Esophagus muscularis mucosa (tissue), 4 donors: ENCODE measurements at regions not wholly inside any gene's neighbourhood (a gene's known extent, or its start where the extent isn't known, plus 50 kb on each side); places are given as distances from the start of the nearest gene placed in this dataset.

Experiments used
- CTCF ChIP-seq, 3 experiments: fragments of 200-600 bp in 2 of 3; fragments of 450-650 bp in 1 of 3; sonication (generic) in 2 of 3; IDR thresholded peaks; one replicate each; pipeline ENCODE4 v1.5.1; 2017 to 2019; ENCODE audit warnings: antibody characterized with exemption in 3 of 3, mild to moderate bottlenecking in 2 of 3, moderate library complexity in 1 of 3
- EP300 ChIP-seq: sonication (generic); formaldehyde crosslinking; IDR thresholded peaks from one replicate; pipeline ENCODE4 v1.6.1; 2017; ENCODE audit warnings: antibody characterized with exemption
- POLR2AphosphoS5 ChIP-seq, 2 donors: sonication (generic); formaldehyde crosslinking; IDR thresholded peaks; one replicate each; pipeline ENCODE4 v1.6.1; 2017; ENCODE audit warnings: antibody characterized with exemption in 2 of 2

GRCh38 chr2:129768036-129768386 lies 211.5 kb upstream of the RAB6C start:
- TF ChIP-seq CTCF (IDR thresholded peaks at IDR 0.05) (no peak), EP300 (no peak), POLR2AphosphoS5 (IDR thresholded peaks at IDR 0.05) (no peak)
